H1 (cell line): ENCODE measurements at regions not wholly inside any gene's neighbourhood (a gene's known extent, or its start where the extent isn't known, plus 50 kb on each side); places are given as distances from the start of the nearest gene placed in this dataset.

Experiments
- CTCF ChIA-PET: fragments of 300-600 bp; sonication (Branson Sonifier 250); formaldehyde crosslinking; loops from one replicate; lab custom pipeline; 2021; ENCODE audit not compliant: partially characterized antibody; lab: Charles Lee
- POLR2A ChIA-PET: fragments of 300-600 bp; sonication (Branson Sonifier 250); formaldehyde crosslinking; loops from one replicate; lab custom pipeline; 2021; ENCODE audit warnings: inconsistent platforms; ENCODE audit not compliant: partially characterized antibody; lab: Charles Lee
- DNase-seq, 2 experiments: peaks; one replicate each; pipeline versions ENCODE4 v3.0.0 to v3.0.0-alpha.2; 2010 to 2022; ENCODE audit warnings: low spot score in 2 of 2, low read depth in 1 of 2, mixed read lengths in 1 of 2
- FAIRE-seq: peaks from 2 replicates; lab custom pipeline; 2011; peaks lifted over from hg19 to GRCh38; lab: Jason Lieb, UNC
- H2AFZ ChIP-seq: 2 replicates; pipeline ENCODE4 v1.8.1; 2012; ENCODE audit warnings: low read length, inconsistent platforms
- H2AK5ac ChIP-seq: 2 replicates; pipeline ENCODE4 v1.6.1; 2013; ENCODE audit warnings: low read depth, low read length
- H2BK120ac ChIP-seq: replicated peaks from 2 replicates; pipeline ENCODE3; 2013; ENCODE audit warnings: low read depth, low read length, inconsistent platforms
- H2BK12ac ChIP-seq: 2 replicates; pipeline ENCODE4 v1.6.1; 2013; ENCODE audit warnings: low read depth, low read length
- H2BK15ac ChIP-seq: 2 replicates; pipeline ENCODE4 v1.6.1; 2013; ENCODE audit warnings: low read length
- H2BK20ac ChIP-seq: 2 replicates; pipeline ENCODE4 v1.6.1; 2013; ENCODE audit warnings: low read length
- H2BK5ac ChIP-seq: 2 replicates; pipeline ENCODE4 v1.6.1; 2013; ENCODE audit warnings: low read depth, low read length
- H3K14ac ChIP-seq: 2 replicates; pipeline ENCODE4 v1.6.1; 2013; ENCODE audit warnings: inconsistent platforms; ENCODE audit not compliant: insufficient read length
- H3K18ac ChIP-seq: 2 replicates; pipeline ENCODE4 v1.6.1; 2013; ENCODE audit warnings: low read length; ENCODE audit errors: extremely low read depth
- H3K23ac ChIP-seq: 2 replicates; pipeline ENCODE4 v1.6.1; 2013; ENCODE audit warnings: inconsistent platforms; ENCODE audit not compliant: insufficient read length
- H3K23me2 ChIP-seq: 2 replicates; pipeline ENCODE4 v1.6.1; 2013; ENCODE audit warnings: low read depth, low read length
- H3K27ac ChIP-seq: 2 replicates; pipeline ENCODE4 v1.6.1; 2011; ENCODE audit warnings: low read depth, low read length, inconsistent platforms
- H3K27me3 ChIP-seq, 4 experiments: replicated peaks in 1 of 4; 1 replicate in 1 of 4; 2 replicates in 3 of 4; pipeline versions ENCODE4 v1.6.1 to v1.8.1; 2011 to 2013; ENCODE audit warnings: low read length in 3 of 4, mild to moderate bottlenecking in 3 of 4, inconsistent platforms in 2 of 4, mixed read lengths in 2 of 4, moderate library complexity in 1 of 4; ENCODE audit not compliant: control insufficient read depth in 3 of 4, insufficient read depth in 3 of 4; ENCODE audit errors: extremely low read depth in 1 of 4
- H3K36me3 ChIP-seq, 4 experiments: 2 replicates each; pipeline versions ENCODE4 v1.6.1 to v1.8.1; 2011 to 2013; ENCODE audit warnings: mild to moderate bottlenecking in 4 of 4, low read length in 3 of 4, moderate library complexity in 2 of 4, control low read depth in 1 of 4, inconsistent platforms in 1 of 4; ENCODE audit not compliant: insufficient read depth in 4 of 4, control insufficient read depth in 2 of 4
- H3K4ac ChIP-seq: replicated peaks from 2 replicates; pipeline ENCODE3; 2013; ENCODE audit warnings: low read length, low read depth, mixed read lengths, inconsistent platforms; ENCODE audit not compliant: insufficient read length
- H3K4me1 ChIP-seq, 4 experiments: replicated peaks in 1 of 4; 1 replicate in 1 of 4; 2 replicates in 3 of 4; pipeline versions ENCODE4 v1.6.1 to v1.8.1; 2011 to 2013; ENCODE audit warnings: low read length in 3 of 4, inconsistent platforms in 2 of 4, mixed read lengths in 1 of 4; ENCODE audit not compliant: insufficient read depth in 4 of 4, control insufficient read depth in 3 of 4
- H3K4me2 ChIP-seq, 2 experiments: 2 replicates each; pipeline versions ENCODE4 v1.6.1 to v1.8.1; 2011 to 2013; ENCODE audit warnings: low read depth in 2 of 2, low read length in 2 of 2, control low read depth in 1 of 2, inconsistent platforms in 1 of 2, mild to moderate bottlenecking in 1 of 2; ENCODE audit not compliant: insufficient read depth in 1 of 2
- H3K4me3 ChIP-seq, 4 experiments: fragments of 200-600, 300-600 bp in 1 of 4; sonication (generic), shearing (Covaris generic), sonication (Bioruptor Twin) in 1 of 4; 2 replicates each; pipeline versions ENCODE4 v1.5.1 to v1.8.1; 2011 to 2016; ENCODE audit warnings: low read length in 4 of 4, low read depth in 3 of 4, control low read depth in 2 of 4, inconsistent platforms in 2 of 4, mild to moderate bottlenecking in 2 of 4, mixed read lengths in 1 of 4, moderate library complexity in 1 of 4; ENCODE audit not compliant: insufficient read depth in 2 of 4; ENCODE audit errors: extremely low read depth in 1 of 4
- H3K56ac ChIP-seq: replicated peaks from 2 replicates; pipeline ENCODE3; 2013; ENCODE audit warnings: low read depth, mild to moderate bottlenecking, mixed read lengths, low read length, inconsistent platforms; ENCODE audit not compliant: insufficient read length
- H3K79me1 ChIP-seq: 2 replicates; pipeline ENCODE4 v1.6.1; 2013; ENCODE audit warnings: low read depth, low read length, control low read depth
- H3K79me2 ChIP-seq, 2 experiments: 2 replicates each; pipeline versions ENCODE4 v1.6.1 to v1.8.1; 2012 to 2013; ENCODE audit warnings: low read length in 2 of 2, mild to moderate bottlenecking in 2 of 2, inconsistent platforms in 1 of 2; ENCODE audit not compliant: insufficient read depth in 2 of 2, control insufficient read depth in 1 of 2
- H3K9ac ChIP-seq, 4 experiments: replicated peaks in 1 of 4; 1 replicate in 1 of 4; 2 replicates in 3 of 4; pipeline versions ENCODE4 v1.6.1 to v1.8.1; 2011 to 2013; ENCODE audit warnings: low read depth in 3 of 4, low read length in 3 of 4, control low read depth in 2 of 4, mild to moderate bottlenecking in 2 of 4, moderate library complexity in 2 of 4, inconsistent platforms in 1 of 4; ENCODE audit errors: extremely low read depth in 1 of 4
- H3K9me3 ChIP-seq, 2 experiments: 2 replicates each; pipeline versions ENCODE4 v1.6.1 to v1.8.1; 2012 to 2013; ENCODE audit warnings: mild to moderate bottlenecking in 2 of 2, moderate library complexity in 2 of 2, control low read depth in 1 of 2, inconsistent platforms in 1 of 2, low read depth in 1 of 2, low read length in 1 of 2, mixed read lengths in 1 of 2; ENCODE audit not compliant: insufficient read depth in 2 of 2
- H4K20me1 ChIP-seq, 2 experiments: replicated peaks in 1 of 2; 2 replicates each; pipeline versions ENCODE3 to v1.8.1; 2011 to 2013; ENCODE audit warnings: inconsistent platforms in 2 of 2, low read length in 2 of 2, mild to moderate bottlenecking in 1 of 2; ENCODE audit not compliant: insufficient read depth in 2 of 2, control insufficient read depth in 1 of 2
- H4K5ac ChIP-seq: 2 replicates; pipeline ENCODE4 v1.6.1; 2013; ENCODE audit warnings: low read length, low read depth, mixed read lengths, inconsistent platforms; ENCODE audit not compliant: insufficient read length
- H4K8ac ChIP-seq: 2 replicates; pipeline ENCODE4 v1.8.0; 2013; ENCODE audit warnings: mild to moderate bottlenecking, moderate library complexity, low read length, inconsistent platforms; ENCODE audit not compliant: insufficient read depth; ENCODE audit errors: extremely low read depth
- H4K91ac ChIP-seq: replicated peaks from 2 replicates; pipeline ENCODE3; 2013; ENCODE audit warnings: low read length, mixed read lengths, inconsistent platforms; ENCODE audit not compliant: insufficient read length
- ASH2L ChIP-seq: fragments of 200-600, 300-600 bp; sonication (generic); IDR thresholded peaks from one replicate; pipeline ENCODE4 v1.7.1; 2017; ENCODE audit warnings: low read length
- ATF3 ChIP-seq: IDR thresholded peaks from 2 replicates; pipeline ENCODE4 v1.6.1; 2011; ENCODE audit warnings: low read depth, mild to moderate bottlenecking, low read length; ENCODE audit not compliant: insufficient read depth
- BACH1 ChIP-seq: IDR thresholded peaks from 2 replicates; pipeline ENCODE4 v1.6.1; 2012; ENCODE audit warnings: low read length, improper control_type of control experiment
- HDAC6 ChIP-seq: IDR thresholded peaks from one replicate; pipeline ENCODE4 v1.7.1; 2012; ENCODE audit warnings: low read depth, mild to moderate bottlenecking, inconsistent platforms, low read length, moderate library complexity
- KDM5A ChIP-seq: fragments of 200-600 bp; IDR thresholded peaks from 2 replicates; pipeline ENCODE4 v1.7.1; 2012; ENCODE audit warnings: mild to moderate bottlenecking, low read length, inconsistent platforms, mixed read lengths
- NANOG ChIP-seq: IDR thresholded peaks from 2 replicates; pipeline ENCODE4 v1.6.1; 2011; ENCODE audit warnings: low read length, low read depth, mild to moderate bottlenecking, inconsistent platforms; ENCODE audit not compliant: insufficient read depth, poor library complexity, severe bottlenecking
- RXRA ChIP-seq: IDR thresholded peaks from 2 replicates; pipeline ENCODE4 v1.6.1; 2011; ENCODE audit warnings: low read depth, mild to moderate bottlenecking, low read length, moderate library complexity; ENCODE audit not compliant: insufficient read depth
- SP2 ChIP-seq: IDR thresholded peaks from 2 replicates; pipeline ENCODE4 v1.6.1; 2012; ENCODE audit warnings: mild to moderate bottlenecking, low read length, inconsistent platforms
- TAF7 ChIP-seq: optimal IDR thresholded peaks from 2 replicates; pipeline ENCODE3; 2011; ENCODE audit warnings: low read depth, mild to moderate bottlenecking, inconsistent platforms, low read length, moderate library complexity, borderline replicate concordance
- TCF12 ChIP-seq: IDR thresholded peaks from 2 replicates; pipeline ENCODE4 v1.6.1; 2011; ENCODE audit warnings: low read depth, mild to moderate bottlenecking, low read length
- WGBS, 2 experiments: shearing (Covaris generic) in 1 of 2; methylation state at CpG; one replicate each; pipeline versions ENCODE4 v1.1.6 to v1.1.7; 2013 to 2015; ENCODE audit warnings: low lambda C conversion rate in 2 of 2, mixed read lengths in 2 of 2, inconsistent platforms in 1 of 2, low coverage in 1 of 2, missing lambda C conversion rate in 1 of 2; ENCODE audit not compliant: insufficient replicate concordance in 2 of 2, insufficient coverage in 1 of 2, insufficient read length in 1 of 2; ENCODE audit errors: extremely low coverage in 1 of 2, missing lambda C conversion rate in 1 of 2; 5-methylcytosine and 5-hydroxymethylcytosine counted together
- TF ChIP-seq, protein P1 (sequence below): IDR thresholded peaks from 2 replicates; pipeline ENCODE4 v1.6.1; 2012; ENCODE audit warnings: low read length, inconsistent platforms

DNA sequence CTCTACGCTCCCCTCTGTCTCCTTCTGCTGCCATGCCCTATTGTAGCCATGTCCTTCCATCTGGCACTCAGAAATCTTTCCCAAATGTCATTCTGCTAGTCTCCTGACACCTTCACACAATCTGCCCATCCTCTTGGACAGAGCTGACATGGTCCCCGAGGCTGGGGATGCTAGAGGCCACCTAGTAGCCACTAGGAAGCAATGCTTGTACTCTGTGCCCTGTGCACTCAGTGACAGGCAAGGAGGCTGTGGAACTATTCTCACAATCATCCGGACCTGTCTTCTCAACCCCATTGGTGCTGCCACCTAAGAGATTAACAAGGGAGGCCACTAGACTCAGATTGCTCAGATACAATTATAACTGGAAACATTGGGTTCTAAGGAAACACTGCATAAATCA lies 112.6 kb upstream of the TMEM164 start:
- CTCF ChIA-PET, result interaction anchor here (0.6 to 7.5 kb wide), 36 partner anchors 8 to 518 kb away, joined by 3 to 93 read pairs (median 4); partner anchors contain the start of gene KCNE5
- H3K9ac ChIP-seq, result no peak overlapping the region
- FAIRE-seq, result no peak

More for the DNA sequence above, 112.6 kb upstream of the TMEM164 start:
- no peaks in the 10 kb centered on the region for H3K9me3 ChIP-seq
- H4K91ac ChIP-seq, result no peak overlapping the region
- H3K23me2 ChIP-seq, result no peaks in the 10 kb centered on the region
- H3K14ac ChIP-seq, result no peak overlapping the region
- H2BK120ac ChIP-seq, result no peak overlapping the region
- H2BK12ac ChIP-seq, result no peak overlapping the region
- H2AK5ac ChIP-seq, result no peak overlapping the region
- no peak overlapping the region for H3K4me3 ChIP-seq
- H3K4me1 ChIP-seq, result no peaks in the 10 kb centered on the region
- no peak overlapping the region for H3K4ac ChIP-seq
- TF ChIP-seq, protein P1, sequence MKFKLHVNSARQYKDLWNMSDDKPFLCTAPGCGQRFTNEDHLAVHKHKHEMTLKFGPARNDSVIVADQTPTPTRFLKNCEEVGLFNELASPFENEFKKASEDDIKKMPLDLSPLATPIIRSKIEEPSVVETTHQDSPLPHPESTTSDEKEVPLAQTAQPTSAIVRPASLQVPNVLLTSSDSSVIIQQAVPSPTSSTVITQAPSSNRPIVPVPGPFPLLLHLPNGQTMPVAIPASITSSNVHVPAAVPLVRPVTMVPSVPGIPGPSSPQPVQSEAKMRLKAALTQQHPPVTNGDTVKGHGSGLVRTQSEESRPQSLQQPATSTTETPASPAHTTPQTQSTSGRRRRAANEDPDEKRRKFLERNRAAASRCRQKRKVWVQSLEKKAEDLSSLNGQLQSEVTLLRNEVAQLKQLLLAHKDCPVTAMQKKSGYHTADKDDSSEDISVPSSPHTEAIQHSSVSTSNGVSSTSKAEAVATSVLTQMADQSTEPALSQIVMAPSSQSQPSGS, result no peak
- TF ChIP-seq TCF12 (no peak), NANOG (no peak), HDAC6 (no peak), SP2 (no peak), KDM5A (no peak), RXRA (no peak), ATF3 (no peak), BACH1 (no peak), ASH2L (no peak), TAF7 (no peak)
- no peak overlapping the region for H3K56ac ChIP-seq
- H4K5ac ChIP-seq, result no peak overlapping the region
- no peak overlapping the region for H3K27ac ChIP-seq
- H3K36me3 ChIP-seq, result no peaks in the 10 kb centered on the region
- POLR2A ChIA-PET, result no interaction called here
- H2BK15ac ChIP-seq, result no peak overlapping the region
- H3K18ac ChIP-seq, result no peak overlapping the region
- no peaks in the 10 kb centered on the region for H3K27me3 ChIP-seq
- DNase-seq, result no peak
- H3K23ac ChIP-seq, result no peak overlapping the region
- 100% methylated on average over 2 of the region's 3 CpGs; no CpG with 5 or more reads in 1 of the 2 experiments for WGBS, 2 experiments
- H3K4me2 ChIP-seq, result no peak overlapping the region
- H2AFZ ChIP-seq, result no peak overlapping the region
- H2BK20ac ChIP-seq, result no peak overlapping the region
- H2BK5ac ChIP-seq, result no peak overlapping the region
- no peaks in the 10 kb centered on the region for H3K79me1 ChIP-seq
- no peaks in the 10 kb centered on the region for H3K79me2 ChIP-seq
- no peak overlapping the region for H4K8ac ChIP-seq
- no peaks in the 10 kb centered on the region for H4K20me1 ChIP-seq
